Activated T-helper 1 cell treated with anti-CD3 and anti-CD28 coated beads, Interleukin-12 subunit alpha, Interleukin-12 subunit beta, Interleukin-2, Interleukin-4 antibody, amounts not matched to agents 30 ng/mL and 10 ng/mL and 1 ng/mL, durations not matched to agents 14 hours and 24 hours and 36 hours (primary cell): ENCODE measurements at regions not wholly inside any gene's neighbourhood (a gene's known extent, or its start where the extent isn't known, plus 50 kb on each side); places are given as distances from the start of the nearest gene placed in this dataset.
"Not testable (repeated sequence)": the region's sequence is repeated elsewhere in the genome, so short reads cannot be mapped to it uniquely, and the experiment has no call there.

Experiments
- DNase-seq: peaks from one replicate; pipeline ENCODE4 v3.0.0; 2021; ENCODE audit warnings: low spot score
- H3K27ac Mint-ChIP-seq: one replicate; pipeline ENCODE4 v1.8.0; 2021; ENCODE audit warnings: mild to moderate bottlenecking, mixed read lengths
- H3K27me3 Mint-ChIP-seq: one replicate; pipeline ENCODE4 v1.8.0; 2022; ENCODE audit warnings: mild to moderate bottlenecking, moderate library complexity, mixed read lengths; ENCODE audit not compliant: insufficient read depth
- H3K36me3 Mint-ChIP-seq: one replicate; pipeline ENCODE4 v1.8.0; 2021; ENCODE audit warnings: low read depth, mixed read lengths
- H3K4me1 Mint-ChIP-seq: one replicate; pipeline ENCODE4 v1.8.0; 2021; ENCODE audit warnings: low read depth, mixed read lengths
- H3K4me3 Mint-ChIP-seq: one replicate; pipeline ENCODE4 v1.8.0; 2021; ENCODE audit warnings: mild to moderate bottlenecking, moderate library complexity, mixed read lengths
- H3K9me3 Mint-ChIP-seq: one replicate; pipeline ENCODE4 v1.8.0; 2021; ENCODE audit warnings: mixed read lengths
- intact Hi-C: fragments of 100-400 bp; cut with micrococcal nuclease; formaldehyde crosslinking; loops from one replicate; pipeline ENCODE4 v1.15.1; 2024

- H3K27me3 Mint-ChIP-seq = no peaks in the 10 kb centered on the region
- no peaks in the 10 kb centered on the region for H3K9me3 Mint-ChIP-seq
- H3K27ac Mint-ChIP-seq = no peak overlapping the region
- H3K4me1 Mint-ChIP-seq = no peaks in the 10 kb centered on the region
- no peak overlapping the region for H3K4me3 Mint-ChIP-seq
- H3K36me3 Mint-ChIP-seq = peaks cover 5% of the 10 kb centered on the region
- DNase-seq = no peak
- intact Hi-C loops = no loop called here
Measured at GRCh38 chr20:53800883-53801604, 207.4 kb upstream of the ZNF217 start.

GRCh38 chr20:53800418-53800817 lies 206.8 kb upstream of the ZNF217 start:
- peaks cover 5% of the 10 kb centered on the region for H3K36me3 Mint-ChIP-seq
- no peaks in the 10 kb centered on the region for H3K9me3 Mint-ChIP-seq

GRCh38 chr20:53797085-53797484 lies 203.4 kb upstream of the ZNF217 start:
- H3K4me3 Mint-ChIP-seq = no peak overlapping the region
- H3K4me1 Mint-ChIP-seq = no peaks in the 10 kb centered on the region
- H3K27ac Mint-ChIP-seq = no peak overlapping the region
- H3K27me3 Mint-ChIP-seq = no peaks in the 10 kb centered on the region
- intact Hi-C loops = no loop called here
- peaks cover 7% of the 10 kb centered on the region for H3K36me3 Mint-ChIP-seq
- DNase-seq = no peak
- H3K9me3 Mint-ChIP-seq = no peaks in the 10 kb centered on the region

More at GRCh38 chr20:53800418-53800817, 206.8 kb upstream of the ZNF217 start:
- no peak for DNase-seq
- Mint-ChIP-seq H3K27ac (no peak overlapping the region), H3K27me3 (no peaks in the 10 kb centered on the region), H3K4me1 (no peaks in the 10 kb centered on the region), H3K4me3 (no peak overlapping the region)
- intact Hi-C loops = no loop called here

GRCh38 chr20:53795170-53795569 lies 201.5 kb upstream of the ZNF217 start:
- no peaks in the 10 kb centered on the region for H3K9me3 Mint-ChIP-seq
- H3K4me3 Mint-ChIP-seq = no peak overlapping the region
- no peak overlapping the region for H3K27ac Mint-ChIP-seq
- intact Hi-C loops = no loop called here
- H3K27me3 Mint-ChIP-seq = no peaks in the 10 kb centered on the region
- no peak for DNase-seq
- H3K4me1 Mint-ChIP-seq = peaks cover under 1% of the 10 kb centered on the region
- peaks cover 7% of the 10 kb centered on the region for H3K36me3 Mint-ChIP-seq

GRCh38 chr20:53794529-53795115 lies 201.0 kb upstream of the ZNF217 start:
- no peak for DNase-seq
- intact Hi-C loops = no loop called here
- Mint-ChIP-seq H3K4me3 (no peak overlapping the region), H3K9me3 (no peaks in the 10 kb centered on the region), H3K36me3 (peaks cover 7% of the 10 kb centered on the region), H3K27me3 (no peaks in the 10 kb centered on the region), H3K4me1 (peaks cover 6% of the 10 kb centered on the region), H3K27ac (no peak overlapping the region)

- H3K9me3 Mint-ChIP-seq = no peaks in the 10 kb centered on the region
- intact Hi-C loops = no loop called here
- H3K36me3 Mint-ChIP-seq = peaks cover 7% of the 10 kb centered on the region
- no peaks in the 10 kb centered on the region for H3K27me3 Mint-ChIP-seq
- H3K4me3 Mint-ChIP-seq = no peak overlapping the region
- DNase-seq = no peak
- H3K4me1 Mint-ChIP-seq = peaks cover 10% of the 10 kb centered on the region
- H3K27ac Mint-ChIP-seq = no peak overlapping the region
Measured at GRCh38 chr20:53793783-53794383, 200.2 kb upstream of the ZNF217 start.

GRCh38 chr20:53792946-53793536 lies 199.4 kb upstream of the ZNF217 start:
- Mint-ChIP-seq H3K36me3 (peaks cover 6% of the 10 kb centered on the region), H3K27me3 (peaks cover 2% of the 10 kb centered on the region), H3K9me3 (no peaks in the 10 kb centered on the region), H3K4me1 (peaks cover 10% of the 10 kb centered on the region), H3K4me3 (no peak overlapping the region), H3K27ac (no peak overlapping the region)
- intact Hi-C loops = no loop called here
- no peak for DNase-seq

GRCh38 chr20:53789989-53790675 lies 196.5 kb upstream of the ZNF217 start:
- H3K27me3 Mint-ChIP-seq = peaks cover 2% of the 10 kb centered on the region
- intact Hi-C loops = no loop called here
- H3K4me1 Mint-ChIP-seq = peaks cover 22% of the 10 kb centered on the region
- no peak overlapping the region for H3K4me3 Mint-ChIP-seq
- peaks cover 2% of the 10 kb centered on the region for H3K36me3 Mint-ChIP-seq
- H3K9me3 Mint-ChIP-seq = no peaks in the 10 kb centered on the region
- peak overlapping the region; percentile 8 for H3K27ac Mint-ChIP-seq
- no peak for DNase-seq

- intact Hi-C loops = no loop called here
- Mint-ChIP-seq H3K36me3 (peaks cover 4% of the 10 kb centered on the region), H3K4me1 (peaks cover 22% of the 10 kb centered on the region), H3K4me3 (no peak overlapping the region), H3K27ac (no peak overlapping the region), H3K9me3 (peaks cover 5% of the 10 kb centered on the region), H3K27me3 (peaks cover 2% of the 10 kb centered on the region)
- no peak for DNase-seq
Measured at GRCh38 chr20:53788253-53789022, 194.8 kb upstream of the ZNF217 start.

GRCh38 chr20:53787491-53787931 lies 193.9 kb upstream of the ZNF217 start:
- H3K27ac Mint-ChIP-seq, DNase-seq, H3K27me3 Mint-ChIP-seq, intact Hi-C loops, H3K36me3 Mint-ChIP-seq, H3K4me3 Mint-ChIP-seq, H3K9me3 Mint-ChIP-seq: not testable (repeated sequence)
- peaks cover 22% of the 10 kb centered on the region for H3K4me1 Mint-ChIP-seq

GRCh38 chr20:53786445-53787267 lies 193.0 kb upstream of the ZNF217 start:
- peaks cover 22% of the 10 kb centered on the region for H3K4me1 Mint-ChIP-seq
- intact Hi-C loops = no loop called here

More at GRCh38 chr20:53786445-53787267, 193.0 kb upstream of the ZNF217 start:
- no peak for DNase-seq
- Mint-ChIP-seq H3K27ac (no peak overlapping the region), H3K4me3 (no peak overlapping the region), H3K36me3 (peaks cover 2% of the 10 kb centered on the region), H3K27me3 (peaks cover 2% of the 10 kb centered on the region), H3K9me3 (peaks cover 5% of the 10 kb centered on the region)
